SK-N-SH (cell line): ENCODE measurements at regions not wholly inside any gene's neighbourhood (a gene's known extent, or its start where the extent isn't known, plus 50 kb on each side); places are given as distances from the start of the nearest gene placed in this dataset.

Source experiments
- CTCF ChIA-PET: fragments of 300-600, 350-600 bp; formaldehyde crosslinking; extraction: SDS; loops from one replicate; lab custom pipeline; 2021; lab: Yijun Ruan, JAX
- POLR2A ChIA-PET: fragments of 350-600 bp; sonication (Branson Sonifier 250); formaldehyde crosslinking; extraction: SDS; loops from one replicate; lab custom pipeline; 2020; ENCODE audit warnings: antibody characterized with exemption, inconsistent platforms; lab: Yijun Ruan, JAX
- DNase-seq: peaks from one replicate; pipeline ENCODE4 v3.0.0; 2012
- H2AFZ ChIP-seq: fragments of 200-600 bp; sonication (generic); 2 replicates; pipeline ENCODE4 v1.8.1; 2016; ENCODE audit warnings: antibody characterized with exemption, mild to moderate bottlenecking, low read depth
- H3F3A ChIP-seq: fragments of 200-600 bp; sonication (generic); replicated peaks from 2 replicates; pipeline ENCODE3; 2016; ENCODE audit warnings: antibody characterized with exemption, mild to moderate bottlenecking; ENCODE audit not compliant: insufficient read depth
- H3K27ac ChIP-seq, 2 experiments: fragments of 200-500 bp in 1 of 2; fragments of 200-600 bp in 1 of 2; sonication (Bioruptor generic) in 1 of 2; sonication (generic), shearing (Covaris generic) in 1 of 2; 2 replicates each; pipeline versions ENCODE4 v1.5.1 to v1.6.1; 2014 to 2016; ENCODE audit warnings: low read depth in 2 of 2, inconsistent platforms in 1 of 2, low read length in 1 of 2, mild to moderate bottlenecking in 1 of 2, mixed read lengths in 1 of 2
- H3K27me3 ChIP-seq: fragments of 200-600 bp; sonication (generic), shearing (Covaris generic); 2 replicates; pipeline ENCODE4 v1.6.1; 2016; ENCODE audit warnings: mixed run types; ENCODE audit not compliant: insufficient read depth
- H3K36me3 ChIP-seq, 2 experiments: fragments of 200-500 bp in 1 of 2; fragments of 200-600 bp in 1 of 2; sonication (Bioruptor generic) in 1 of 2; sonication (generic) in 1 of 2; replicated peaks in 1 of 2; 2 replicates each; pipeline versions ENCODE3 to v1.5.1; 2014 to 2016; ENCODE audit warnings: low read length in 1 of 2, mild to moderate bottlenecking in 1 of 2; ENCODE audit not compliant: insufficient read depth in 2 of 2, control insufficient read depth in 1 of 2
- H3K4me1 ChIP-seq, 2 experiments: fragments of 200-500 bp in 1 of 2; fragments of 200-600 bp in 1 of 2; sonication (Bioruptor generic) in 1 of 2; sonication (generic), shearing (Covaris generic) in 1 of 2; 2 replicates each; pipeline versions ENCODE4 v1.5.1 to v1.6.1; 2014 to 2016; ENCODE audit warnings: low read depth in 1 of 2, low read length in 1 of 2, mixed run types in 1 of 2; ENCODE audit not compliant: insufficient read depth in 2 of 2, control insufficient read depth in 1 of 2
- H3K4me2 ChIP-seq: fragments of 200-600 bp; sonication (generic), shearing (Covaris generic); 2 replicates; pipeline ENCODE4 v1.6.1; 2017; ENCODE audit warnings: mixed run types
- H3K4me3 ChIP-seq, 2 experiments: fragments of 200-500 bp in 1 of 2; fragments of 200-600 bp in 1 of 2; sonication (Bioruptor generic) in 1 of 2; sonication (generic), shearing (Covaris generic) in 1 of 2; 2 replicates each; pipeline versions ENCODE4 v1.5.1 to v1.8.1; 2014 to 2016; ENCODE audit warnings: low read depth in 2 of 2, inconsistent platforms in 1 of 2, low read length in 1 of 2, mild to moderate bottlenecking in 1 of 2, mixed read lengths in 1 of 2, moderate library complexity in 1 of 2
- H3K79me2 ChIP-seq: fragments of 200-600 bp; sonication (generic); 2 replicates; pipeline ENCODE4 v1.8.1; 2017; ENCODE audit warnings: mild to moderate bottlenecking; ENCODE audit not compliant: insufficient read depth
- H3K9ac ChIP-seq: fragments of 200-600 bp; sonication (generic); 2 replicates; pipeline ENCODE4 v1.6.1; 2017; ENCODE audit warnings: mixed run types
- H3K9me2 ChIP-seq: fragments of 200-600 bp; sonication (generic); 2 replicates; pipeline ENCODE4 v1.6.1; 2017; ENCODE audit warnings: mixed run types
- H3K9me3 ChIP-seq: fragments of 200-600 bp; sonication (generic); 2 replicates; pipeline ENCODE4 v1.6.1; 2017; ENCODE audit warnings: mixed run types, mild to moderate bottlenecking, moderate library complexity
- H4K20me1 ChIP-seq: fragments of 200-600 bp; sonication (generic); 2 replicates; pipeline ENCODE4 v1.6.1; 2017; ENCODE audit warnings: mild to moderate bottlenecking, mixed run types; ENCODE audit not compliant: insufficient read depth
- CTCF ChIP-seq: fragments of 200-600 bp; sonication (generic); IDR thresholded peaks from 2 replicates; pipeline ENCODE4 v1.6.1; 2017; ENCODE audit warnings: antibody characterized with exemption, mild to moderate bottlenecking, moderate library complexity
- EZH2phosphoT487 ChIP-seq: fragments of 200-600 bp; sonication (generic); IDR thresholded peaks from 2 replicates; pipeline ENCODE4 v1.6.1; 2017; ENCODE audit warnings: low read depth, mixed run types, mild to moderate bottlenecking, antibody characterized with exemption, moderate library complexity, borderline replicate concordance
- JUND ChIP-seq: IDR thresholded peaks from 2 replicates; pipeline ENCODE4 v1.4.0; 2012
- NRF1 ChIP-seq: IDR thresholded peaks from 2 replicates; pipeline ENCODE4 v1.6.1; 2012; ENCODE audit warnings: low read depth, mild to moderate bottlenecking, low read length
- POLR2AphosphoS5 ChIP-seq: IDR thresholded peaks from 2 replicates; pipeline ENCODE4 v1.6.1; 2012; ENCODE audit warnings: low read depth, low read length
- RAD21 ChIP-seq: IDR thresholded peaks from 2 replicates; pipeline ENCODE4 v1.6.1; 2012; ENCODE audit warnings: mild to moderate bottlenecking, low read length
- REST ChIP-seq: IDR thresholded peaks from 2 replicates; pipeline ENCODE4 v1.6.1; 2012; ENCODE audit warnings: mild to moderate bottlenecking, low read depth, low read length, moderate library complexity
- RXRA ChIP-seq: IDR thresholded peaks from 2 replicates; pipeline ENCODE4 v1.4.0; 2012; ENCODE audit warnings: low read depth, mild to moderate bottlenecking, borderline replicate concordance
- SIN3A ChIP-seq: IDR thresholded peaks from 2 replicates; pipeline ENCODE4 v1.6.1; 2012; ENCODE audit warnings: low read depth, mild to moderate bottlenecking, low read length, moderate library complexity, borderline replicate concordance
- SMC3 ChIP-seq: IDR thresholded peaks from 2 replicates; pipeline ENCODE4 v1.6.1; 2012; ENCODE audit warnings: low read depth, low read length, improper control_type of control experiment
- TAF1 ChIP-seq: IDR thresholded peaks from 2 replicates; pipeline ENCODE4 v1.6.1; 2012; ENCODE audit warnings: low read depth, mild to moderate bottlenecking, low read length, moderate library complexity, borderline replicate concordance
- USF1 ChIP-seq: IDR thresholded peaks from 2 replicates; pipeline ENCODE4 v1.4.0; 2012; ENCODE audit warnings: low read depth, borderline replicate concordance
- ZBTB33 ChIP-seq: IDR thresholded peaks from 2 replicates; pipeline ENCODE4 v1.4.0; 2012; ENCODE audit warnings: low read depth, borderline replicate concordance
- WGBS: methylation state at CpG from one replicate; pipeline ENCODE4 v1.1.6; 2017; ENCODE audit warnings: low lambda C conversion rate; 5-methylcytosine and 5-hydroxymethylcytosine counted together

- Histone ChIP-seq H3K27me3 (no peaks in the 10 kb centered on the region), H3K36me3 (no peaks in the 10 kb centered on the region), H3K9me3 (no peaks in the 10 kb centered on the region), H3K9me2 (no peaks in the 10 kb centered on the region), H3F3A (no peaks in the 10 kb centered on the region), H3K4me2 (no peak overlapping the region), H3K4me1 (no peaks in the 10 kb centered on the region), H3K79me2 (no peaks in the 10 kb centered on the region), H4K20me1 (no peaks in the 10 kb centered on the region), H3K27ac (no peak overlapping the region), H3K9ac (no peak overlapping the region), H2AFZ (no peak overlapping the region), H3K4me3 (no peak overlapping the region)
- CTCF ChIA-PET, result no interaction called here
- TF ChIP-seq REST (no peak), SMC3 (no peak), RAD21 (no peak), USF1 (no peak), CTCF (no peak), NRF1 (no peak), TAF1 (no peak), POLR2AphosphoS5 (no peak), JUND (no peak), SIN3A (no peak), RXRA (no peak), ZBTB33 (no peak), EZH2phosphoT487 (no peak)
- no peak for DNase-seq
- POLR2A ChIA-PET, result no interaction called here
- 9% methylated on average over 1 of the region's 1 CpG for WGBS
These were observed 342.4 kb downstream of the RASEF start for GRCh38 chr9:82720515-82720914.
